ENCODE measurements at regions not wholly inside any gene's neighbourhood (a gene's known extent, or its start where the extent isn't known, plus 50 kb on each side); places are given as distances from the start of the nearest gene placed in this dataset.

DNA sequence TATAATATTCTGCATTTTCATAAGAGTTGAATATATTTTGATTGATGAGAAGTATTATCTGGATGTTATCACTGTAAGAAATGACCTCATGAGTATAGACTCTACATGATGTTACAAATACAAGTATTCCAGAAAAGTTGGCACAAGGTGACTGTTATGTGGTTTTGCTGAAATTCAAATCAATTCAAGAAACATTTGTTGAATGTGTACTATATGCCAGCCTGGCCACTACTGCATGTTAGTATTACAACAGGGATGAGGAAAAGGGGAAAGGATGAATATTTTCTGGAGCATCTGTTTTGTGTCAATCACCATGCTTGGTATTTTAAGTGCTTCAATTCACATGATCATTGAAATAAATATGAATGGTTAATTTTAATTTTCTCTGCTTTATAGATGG, 250.9 kb upstream of the PBX1 start:
- H3K9me1 ChIP-seq (replicated peaks; ENCODE audit: control insufficient read depth, extremely low read depth, insufficient read depth, low read length), result no peaks in the 10 kb centered on the region
- H3K36me3 ChIP-seq (ENCODE audit: control insufficient read depth in 2 of 2, extremely low read depth in 1 of 2, insufficient read depth in 2 of 2, low read length in 2 of 2), result no peaks in the 10 kb centered on the region
- DNase-seq (ENCODE audit: low read depth, low spot score), result no peak

More for the DNA sequence above, 250.9 kb upstream of the PBX1 start:
- H3K27ac ChIP-seq (ENCODE audit: insufficient read depth, low read depth, low read length), result no peak overlapping the region
- FAIRE-seq, result no peak
- no peak overlapping the region for H3K9ac ChIP-seq (replicated peaks; ENCODE audit: extremely low read depth, insufficient read depth, low read length)
- H3K79me2 ChIP-seq (ENCODE audit: control insufficient read depth, insufficient read depth, low read length), result no peaks in the 10 kb centered on the region
- no peak overlapping the region for H2AFZ ChIP-seq (ENCODE audit: low read depth, low read length)
- intact Hi-C loops (cut with micrococcal nuclease) (no loop called here), dilution Hi-C loops (cut with MboI; ENCODE audit: extremely low pct_ligation_motif_present, low sequenced_read_pairs) (no loop called here)
- H3K4me3 ChIP-seq (replicated peaks in 1 of 3; ENCODE audit: insufficient read depth in 1 of 3, low read depth in 1 of 3, low read length in 3 of 3), result no peak overlapping the region
- CTCF ChIA-PET, result no interaction called here
- POLR2A ChIA-PET, result no interaction called here
- BruUV-seq (replicated peaks), result no TSS peak
- H3K9me3 ChIP-seq (replicated peaks; ENCODE audit: control insufficient read depth, insufficient read depth, low read length), result no peaks in the 10 kb centered on the region
- TF ChIP-seq FOS (IDR thresholded peaks at IDR 0.05; ENCODE audit: borderline replicate concordance, insufficient read depth, low read length) (no peak), POLR2AphosphoS5 (IDR thresholded peaks at IDR 0.05; ENCODE audit: insufficient read depth, low read depth, low read length) (no peak), POLR2A (IDR thresholded peaks at IDR 0.05; ENCODE audit: low read depth, low read length) (no peak), MAX (IDR thresholded peaks at IDR 0.05; ENCODE audit: insufficient read depth, insufficient read length) (no peak), JUN (IDR thresholded peaks at IDR 0.05; ENCODE audit: borderline replicate concordance, insufficient read depth, insufficient read length, low read depth) (no peak), GATA2 (IDR thresholded peaks at IDR 0.05; ENCODE audit: insufficient read depth, insufficient read length, low read depth, low read length) (no peak), MYC (IDR thresholded peaks at IDR 0.05; ENCODE audit: low read depth, low read length) (no peak), EZH2 (IDR thresholded peaks at IDR 0.05; ENCODE audit: borderline replicate concordance, low read depth, low read length, severe bottlenecking) (no peak)
- TF ChIP-seq, protein P1, sequence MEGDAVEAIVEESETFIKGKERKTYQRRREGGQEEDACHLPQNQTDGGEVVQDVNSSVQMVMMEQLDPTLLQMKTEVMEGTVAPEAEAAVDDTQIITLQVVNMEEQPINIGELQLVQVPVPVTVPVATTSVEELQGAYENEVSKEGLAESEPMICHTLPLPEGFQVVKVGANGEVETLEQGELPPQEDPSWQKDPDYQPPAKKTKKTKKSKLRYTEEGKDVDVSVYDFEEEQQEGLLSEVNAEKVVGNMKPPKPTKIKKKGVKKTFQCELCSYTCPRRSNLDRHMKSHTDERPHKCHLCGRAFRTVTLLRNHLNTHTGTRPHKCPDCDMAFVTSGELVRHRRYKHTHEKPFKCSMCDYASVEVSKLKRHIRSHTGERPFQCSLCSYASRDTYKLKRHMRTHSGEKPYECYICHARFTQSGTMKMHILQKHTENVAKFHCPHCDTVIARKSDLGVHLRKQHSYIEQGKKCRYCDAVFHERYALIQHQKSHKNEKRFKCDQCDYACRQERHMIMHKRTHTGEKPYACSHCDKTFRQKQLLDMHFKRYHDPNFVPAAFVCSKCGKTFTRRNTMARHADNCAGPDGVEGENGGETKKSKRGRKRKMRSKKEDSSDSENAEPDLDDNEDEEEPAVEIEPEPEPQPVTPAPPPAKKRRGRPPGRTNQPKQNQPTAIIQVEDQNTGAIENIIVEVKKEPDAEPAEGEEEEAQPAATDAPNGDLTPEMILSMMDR (IDR thresholded peaks at IDR 0.05; ENCODE audit: extremely low read depth in 1 of 2, insufficient read depth in 1 of 2, low read depth in 1 of 2, low read length in 2 of 2), result no peak
- H3K4me1 ChIP-seq (ENCODE audit: control insufficient read depth, extremely low read depth, insufficient read depth, low read length), result no peaks in the 10 kb centered on the region
- H3K4me2 ChIP-seq (ENCODE audit: insufficient read depth, low read length), result no peak overlapping the region
- no peaks in the 10 kb centered on the region for H4K20me1 ChIP-seq (replicated peaks; ENCODE audit: control insufficient read depth, extremely low read depth, insufficient read depth, low read length)
- H3K27me3 ChIP-seq (ENCODE audit: control insufficient read depth in 2 of 2, insufficient read depth in 2 of 2, low read length in 2 of 2), result no peaks in the 10 kb centered on the region
